HEK293 (cell line): ENCODE measurements at regions not wholly inside any gene's neighbourhood (a gene's known extent, or its start where the extent isn't known, plus 50 kb on each side); places are given as distances from the start of the nearest gene placed in this dataset.

ENCODE experiments used
- CTCF ChIA-PET: fragments of 350-600 bp; formaldehyde crosslinking; extraction: SDS; loops from one replicate; lab custom pipeline; 2021; ENCODE audit warnings: antibody characterized with exemption; lab: Yijun Ruan, JAX
- POLR2A ChIA-PET: fragments of 300-600 bp; formaldehyde crosslinking; extraction: SDS; loops from one replicate; lab custom pipeline; 2020; ENCODE audit warnings: antibody characterized with exemption, inconsistent platforms; lab: Yijun Ruan, JAX
- H3K27ac ChIP-seq: fragments of 200-500 bp; sonication (Bioruptor generic); 2 replicates; pipeline ENCODE4 v1.5.1; 2014; ENCODE audit warnings: low read depth, low read length, control low read depth, inconsistent platforms; ENCODE audit errors: extremely low read depth
- H3K36me3 ChIP-seq, 2 experiments: fragments of 200-500 bp in 1 of 2; sonication (Bioruptor generic) in 1 of 2; 1 replicate in 1 of 2; 2 replicates in 1 of 2; pipeline ENCODE4 v1.5.1; 2014 to 2017; ENCODE audit warnings: inconsistent platforms in 2 of 2, low read length in 2 of 2; ENCODE audit not compliant: control insufficient read depth in 2 of 2, insufficient read depth in 1 of 2
- H3K4me1 ChIP-seq: fragments of 200-500 bp; sonication (Bioruptor generic); 2 replicates; pipeline ENCODE4 v1.5.1; 2014; ENCODE audit warnings: mild to moderate bottlenecking, low read length, inconsistent platforms; ENCODE audit not compliant: control insufficient read depth, insufficient read depth
- H3K4me3 ChIP-seq: 2 replicates; pipeline ENCODE4 v1.5.1; 2011; ENCODE audit warnings: low read depth, mild to moderate bottlenecking, control low read depth, low read length, moderate library complexity
- H3K9me3 ChIP-seq: fragments of 200-500 bp; sonication (Bioruptor generic); 2 replicates; pipeline ENCODE4 v1.5.1; 2014; ENCODE audit warnings: low read depth, low read length, inconsistent platforms; ENCODE audit not compliant: control insufficient read depth, insufficient read depth
- YY2 ChIP-seq: fragments of 450-650 bp; formaldehyde crosslinking; IDR thresholded peaks from 2 replicates; pipeline ENCODE4 v1.5.1; 2016; ENCODE audit warnings: missing biosample characterization, missing genetic modification characterization
- ZBTB17 ChIP-seq: fragments of 450-650 bp; formaldehyde crosslinking; IDR thresholded peaks from 2 replicates; pipeline ENCODE4 v1.5.1; 2016; ENCODE audit warnings: missing biosample characterization, missing genetic modification characterization
- ZFP69B ChIP-seq: fragments of 450-650 bp; formaldehyde crosslinking; IDR thresholded peaks from 2 replicates; pipeline ENCODE4 v1.5.1; 2016; ENCODE audit warnings: missing biosample characterization, missing genetic modification characterization
- ZNF140 ChIP-seq: fragments of 450-650 bp; formaldehyde crosslinking; IDR thresholded peaks from 2 replicates; pipeline ENCODE4 v1.5.1; 2016; ENCODE audit warnings: missing biosample characterization, missing genetic modification characterization
- ZNF266 ChIP-seq: fragments of 450-650 bp; formaldehyde crosslinking; IDR thresholded peaks from 2 replicates; pipeline ENCODE4 v1.5.1; 2016; ENCODE audit warnings: missing biosample characterization, missing genetic modification characterization, low read depth
- ZNF354C ChIP-seq: fragments of 450-650 bp; formaldehyde crosslinking; IDR thresholded peaks from 2 replicates; pipeline ENCODE4 v1.5.1; 2016; ENCODE audit warnings: missing biosample characterization, missing genetic modification characterization, low read depth, borderline replicate concordance
- ZNF366 ChIP-seq: fragments of 450-650 bp; formaldehyde crosslinking; conservative IDR thresholded peaks from 2 replicates; pipeline ENCODE4 v1.5.1; 2016; ENCODE audit warnings: missing biosample characterization, missing genetic modification characterization
- ZNF558 ChIP-seq: fragments of 450-650 bp; formaldehyde crosslinking; IDR thresholded peaks from 2 replicates; pipeline ENCODE4 v1.5.1; 2016; ENCODE audit warnings: missing biosample characterization, missing genetic modification characterization
- ZNF658 ChIP-seq: fragments of 450-650 bp; formaldehyde crosslinking; IDR thresholded peaks from 2 replicates; pipeline ENCODE4; 2016; ENCODE audit warnings: missing biosample characterization, missing genetic modification characterization
- ZNF843 ChIP-seq: fragments of 450-650 bp; formaldehyde crosslinking; IDR thresholded peaks from 2 replicates; pipeline ENCODE4 v1.5.1; 2016; ENCODE audit warnings: missing biosample characterization, missing genetic modification characterization
- TF ChIP-seq, protein P1 (sequence below): fragments of 450-650 bp; formaldehyde crosslinking; IDR thresholded peaks from 2 replicates; pipeline ENCODE4 v1.5.1; 2016; ENCODE audit warnings: missing biosample characterization, missing genetic modification characterization
- TF ChIP-seq, protein P2 (sequence below): fragments of 450-650 bp; formaldehyde crosslinking; IDR thresholded peaks from 2 replicates; pipeline ENCODE4 v1.5.1; 2016; ENCODE audit warnings: missing biosample characterization, missing genetic modification characterization
- TF ChIP-seq, protein P3 (sequence below): fragments of 450-650 bp; formaldehyde crosslinking; IDR thresholded peaks from 2 replicates; pipeline ENCODE4 v1.5.1; 2017; ENCODE audit warnings: missing biosample characterization, missing genetic modification characterization
- TF ChIP-seq, protein P4 (sequence below): fragments of 450-650 bp; formaldehyde crosslinking; IDR thresholded peaks from 2 replicates; pipeline ENCODE4 v1.5.1; 2017; ENCODE audit warnings: missing biosample characterization, missing genetic modification characterization
- TF ChIP-seq, protein P5 (sequence below): fragments of 450-650 bp; formaldehyde crosslinking; IDR thresholded peaks from 2 replicates; pipeline ENCODE4 v1.5.1; 2016; ENCODE audit warnings: missing biosample characterization, missing genetic modification characterization
- TF ChIP-seq, protein P6 (sequence below): sonication (generic); formaldehyde crosslinking; IDR thresholded peaks from 2 replicates; pipeline ENCODE4 v1.8.1; 2022; ENCODE audit warnings: mild to moderate bottlenecking, moderate library complexity, missing genetic modification reagents
- TF ChIP-seq, protein P7 (sequence below): fragments of 450-650 bp; formaldehyde crosslinking; IDR thresholded peaks from 2 replicates; pipeline ENCODE4 v1.5.1; 2016; ENCODE audit warnings: missing biosample characterization, missing genetic modification characterization
- TF ChIP-seq, protein P8 (sequence below): fragments of 450-650 bp; formaldehyde crosslinking; IDR thresholded peaks from 2 replicates; pipeline ENCODE4 v1.5.0; 2017; ENCODE audit warnings: missing biosample characterization, missing genetic modification characterization, borderline replicate concordance
- TF ChIP-seq, protein P9 (sequence below): fragments of 450-650 bp; formaldehyde crosslinking; IDR thresholded peaks from 2 replicates; pipeline ENCODE4 v1.5.1; 2017; ENCODE audit warnings: missing biosample characterization, mild to moderate bottlenecking, missing genetic modification characterization, moderate library complexity

DNA sequence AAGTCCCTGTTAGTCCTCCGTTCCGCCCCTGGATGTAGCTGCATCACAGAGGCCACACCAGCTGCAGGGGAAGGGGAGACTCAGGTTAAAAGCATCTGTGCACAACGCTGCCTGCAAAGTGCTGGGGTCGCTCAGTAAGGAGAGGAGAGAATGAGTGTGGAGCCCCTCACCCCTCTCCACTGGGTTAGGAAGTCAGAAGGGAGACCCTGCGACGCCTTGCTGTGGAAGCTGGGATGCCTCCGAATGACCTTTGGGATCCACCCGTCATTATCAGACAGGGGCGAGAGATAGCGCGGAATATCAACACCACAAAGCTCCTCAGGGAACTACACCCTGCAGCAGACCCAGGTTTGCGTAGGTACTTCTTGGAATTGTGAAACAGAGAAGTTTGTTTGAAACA lies 167.7 kb upstream of the SHH start (continued):
- no peak for TF ChIP-seq ZNF558 (tag by site-specific recombination)
- no peak for TF ChIP-seq ZFP69B (tag by site-specific recombination)
- TF ChIP-seq, protein P1, sequence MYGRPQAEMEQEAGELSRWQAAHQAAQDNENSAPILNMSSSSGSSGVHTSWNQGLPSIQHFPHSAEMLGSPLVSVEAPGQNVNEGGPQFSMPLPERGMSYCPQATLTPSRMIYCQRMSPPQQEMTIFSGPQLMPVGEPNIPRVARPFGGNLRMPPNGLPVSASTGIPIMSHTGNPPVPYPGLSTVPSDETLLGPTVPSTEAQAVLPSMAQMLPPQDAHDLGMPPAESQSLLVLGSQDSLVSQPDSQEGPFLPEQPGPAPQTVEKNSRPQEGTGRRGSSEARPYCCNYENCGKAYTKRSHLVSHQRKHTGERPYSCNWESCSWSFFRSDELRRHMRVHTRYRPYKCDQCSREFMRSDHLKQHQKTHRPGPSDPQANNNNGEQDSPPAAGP, result no peak
- no peak for TF ChIP-seq ZNF366 (tag by site-specific recombination)
- no peak for TF ChIP-seq ZNF843
- TF ChIP-seq, protein P2, sequence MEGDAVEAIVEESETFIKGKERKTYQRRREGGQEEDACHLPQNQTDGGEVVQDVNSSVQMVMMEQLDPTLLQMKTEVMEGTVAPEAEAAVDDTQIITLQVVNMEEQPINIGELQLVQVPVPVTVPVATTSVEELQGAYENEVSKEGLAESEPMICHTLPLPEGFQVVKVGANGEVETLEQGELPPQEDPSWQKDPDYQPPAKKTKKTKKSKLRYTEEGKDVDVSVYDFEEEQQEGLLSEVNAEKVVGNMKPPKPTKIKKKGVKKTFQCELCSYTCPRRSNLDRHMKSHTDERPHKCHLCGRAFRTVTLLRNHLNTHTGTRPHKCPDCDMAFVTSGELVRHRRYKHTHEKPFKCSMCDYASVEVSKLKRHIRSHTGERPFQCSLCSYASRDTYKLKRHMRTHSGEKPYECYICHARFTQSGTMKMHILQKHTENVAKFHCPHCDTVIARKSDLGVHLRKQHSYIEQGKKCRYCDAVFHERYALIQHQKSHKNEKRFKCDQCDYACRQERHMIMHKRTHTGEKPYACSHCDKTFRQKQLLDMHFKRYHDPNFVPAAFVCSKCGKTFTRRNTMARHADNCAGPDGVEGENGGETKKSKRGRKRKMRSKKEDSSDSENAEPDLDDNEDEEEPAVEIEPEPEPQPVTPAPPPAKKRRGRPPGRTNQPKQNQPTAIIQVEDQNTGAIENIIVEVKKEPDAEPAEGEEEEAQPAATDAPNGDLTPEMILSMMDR (tag by site-specific recombination), result no peak
- TF ChIP-seq ZNF354C, result no peak
- TF ChIP-seq, protein P3, sequence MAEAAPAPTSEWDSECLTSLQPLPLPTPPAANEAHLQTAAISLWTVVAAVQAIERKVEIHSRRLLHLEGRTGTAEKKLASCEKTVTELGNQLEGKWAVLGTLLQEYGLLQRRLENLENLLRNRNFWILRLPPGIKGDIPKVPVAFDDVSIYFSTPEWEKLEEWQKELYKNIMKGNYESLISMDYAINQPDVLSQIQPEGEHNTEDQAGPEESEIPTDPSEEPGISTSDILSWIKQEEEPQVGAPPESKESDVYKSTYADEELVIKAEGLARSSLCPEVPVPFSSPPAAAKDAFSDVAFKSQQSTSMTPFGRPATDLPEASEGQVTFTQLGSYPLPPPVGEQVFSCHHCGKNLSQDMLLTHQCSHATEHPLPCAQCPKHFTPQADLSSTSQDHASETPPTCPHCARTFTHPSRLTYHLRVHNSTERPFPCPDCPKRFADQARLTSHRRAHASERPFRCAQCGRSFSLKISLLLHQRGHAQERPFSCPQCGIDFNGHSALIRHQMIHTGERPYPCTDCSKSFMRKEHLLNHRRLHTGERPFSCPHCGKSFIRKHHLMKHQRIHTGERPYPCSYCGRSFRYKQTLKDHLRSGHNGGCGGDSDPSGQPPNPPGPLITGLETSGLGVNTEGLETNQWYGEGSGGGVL (tag by site-specific recombination), result no peak

DNA sequence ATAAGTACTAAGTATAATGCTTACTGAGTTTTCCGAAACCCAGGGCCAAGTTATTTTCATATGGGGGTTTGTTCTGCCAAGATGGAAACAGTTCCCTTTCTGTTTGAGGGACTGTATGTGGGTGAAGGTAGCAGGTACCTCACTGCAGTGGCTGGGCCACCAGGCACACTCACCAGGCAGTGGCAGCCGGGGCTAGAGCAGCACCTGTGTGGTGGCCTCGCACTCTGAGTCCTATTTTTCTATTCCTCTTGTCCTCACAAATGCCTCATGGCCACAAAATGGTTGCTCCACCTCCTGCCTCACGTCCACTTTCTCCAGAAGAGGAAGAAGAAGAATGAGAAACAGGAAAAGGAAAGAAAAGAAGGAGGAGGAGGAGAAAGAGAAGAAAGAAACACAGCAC lies 167.3 kb upstream of the SHH start:
- Histone ChIP-seq H3K4me1 (no peaks in the 10 kb centered on the region), H3K27ac (no peak overlapping the region)
- POLR2A ChIA-PET, result no interaction called here
- CTCF ChIA-PET, result no interaction called here
- TF ChIP-seq ZNF266, result no peak
- TF ChIP-seq, all 188 proteins: peak for 0
- H3K36me3 ChIP-seq, result no peaks in the 10 kb centered on the region
- H3K9me3 ChIP-seq, result no peaks in the 10 kb centered on the region
- H3K4me3 ChIP-seq, result no peak overlapping the region

DNA sequence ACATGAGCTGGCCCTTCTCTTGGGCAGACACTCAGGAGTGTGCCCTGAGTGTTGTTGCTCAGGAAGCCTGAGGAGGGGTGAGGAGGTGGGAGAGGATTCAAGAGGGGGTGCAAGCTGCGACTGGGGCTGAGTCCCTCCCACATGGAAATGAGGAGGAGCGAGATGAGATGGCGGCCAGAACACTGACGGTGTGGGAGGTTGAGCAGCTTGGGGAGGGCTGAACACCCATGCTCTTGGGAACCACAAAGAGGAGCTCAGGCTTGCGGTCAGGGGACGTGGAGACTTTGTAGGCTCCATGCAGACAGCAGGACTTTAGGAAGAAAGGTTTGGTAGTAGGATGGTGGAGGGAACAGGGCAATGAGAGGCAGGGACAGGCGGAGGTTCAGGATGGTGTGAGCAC lies 163.2 kb upstream of the SHH start:
- POLR2A ChIA-PET, result no interaction called here
- CTCF ChIA-PET, result no interaction called here
- TF ChIP-seq, protein P4, sequence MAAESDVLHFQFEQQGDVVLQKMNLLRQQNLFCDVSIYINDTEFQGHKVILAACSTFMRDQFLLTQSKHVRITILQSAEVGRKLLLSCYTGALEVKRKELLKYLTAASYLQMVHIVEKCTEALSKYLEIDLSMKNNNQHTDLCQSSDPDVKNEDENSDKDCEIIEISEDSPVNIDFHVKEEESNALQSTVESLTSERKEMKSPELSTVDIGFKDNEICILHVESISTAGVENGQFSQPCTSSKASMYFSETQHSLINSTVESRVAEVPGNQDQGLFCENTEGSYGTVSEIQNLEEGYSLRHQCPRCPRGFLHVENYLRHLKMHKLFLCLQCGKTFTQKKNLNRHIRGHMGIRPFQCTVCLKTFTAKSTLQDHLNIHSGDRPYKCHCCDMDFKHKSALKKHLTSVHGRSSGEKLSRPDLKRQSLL (tag by site-specific recombination), result no peak
- TF ChIP-seq ZNF140 (tag by site-specific recombination) (no peak), ZNF658 (no peak), ZBTB17 (tag by site-specific recombination) (no peak), YY2 (tag by site-specific recombination) (no peak)
- TF ChIP-seq, protein P5, sequence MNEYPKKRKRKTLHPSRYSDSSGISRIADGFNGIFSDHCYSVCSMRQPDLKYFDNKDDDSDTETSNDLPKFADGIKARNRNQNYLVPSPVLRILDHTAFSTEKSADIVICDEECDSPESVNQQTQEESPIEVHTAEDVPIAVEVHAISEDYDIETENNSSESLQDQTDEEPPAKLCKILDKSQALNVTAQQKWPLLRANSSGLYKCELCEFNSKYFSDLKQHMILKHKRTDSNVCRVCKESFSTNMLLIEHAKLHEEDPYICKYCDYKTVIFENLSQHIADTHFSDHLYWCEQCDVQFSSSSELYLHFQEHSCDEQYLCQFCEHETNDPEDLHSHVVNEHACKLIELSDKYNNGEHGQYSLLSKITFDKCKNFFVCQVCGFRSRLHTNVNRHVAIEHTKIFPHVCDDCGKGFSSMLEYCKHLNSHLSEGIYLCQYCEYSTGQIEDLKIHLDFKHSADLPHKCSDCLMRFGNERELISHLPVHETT (tag by site-specific recombination), result no peak
- TF ChIP-seq, protein P6, sequence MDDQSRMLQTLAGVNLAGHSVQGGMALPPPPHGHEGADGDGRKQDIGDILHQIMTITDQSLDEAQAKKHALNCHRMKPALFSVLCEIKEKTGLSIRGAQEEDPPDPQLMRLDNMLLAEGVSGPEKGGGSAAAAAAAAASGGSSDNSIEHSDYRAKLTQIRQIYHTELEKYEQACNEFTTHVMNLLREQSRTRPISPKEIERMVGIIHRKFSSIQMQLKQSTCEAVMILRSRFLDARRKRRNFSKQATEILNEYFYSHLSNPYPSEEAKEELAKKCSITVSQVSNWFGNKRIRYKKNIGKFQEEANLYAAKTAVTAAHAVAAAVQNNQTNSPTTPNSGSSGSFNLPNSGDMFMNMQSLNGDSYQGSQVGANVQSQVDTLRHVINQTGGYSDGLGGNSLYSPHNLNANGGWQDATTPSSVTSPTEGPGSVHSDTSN (CRISPR knock-in tag), result no peak
- TF ChIP-seq, protein P7, sequence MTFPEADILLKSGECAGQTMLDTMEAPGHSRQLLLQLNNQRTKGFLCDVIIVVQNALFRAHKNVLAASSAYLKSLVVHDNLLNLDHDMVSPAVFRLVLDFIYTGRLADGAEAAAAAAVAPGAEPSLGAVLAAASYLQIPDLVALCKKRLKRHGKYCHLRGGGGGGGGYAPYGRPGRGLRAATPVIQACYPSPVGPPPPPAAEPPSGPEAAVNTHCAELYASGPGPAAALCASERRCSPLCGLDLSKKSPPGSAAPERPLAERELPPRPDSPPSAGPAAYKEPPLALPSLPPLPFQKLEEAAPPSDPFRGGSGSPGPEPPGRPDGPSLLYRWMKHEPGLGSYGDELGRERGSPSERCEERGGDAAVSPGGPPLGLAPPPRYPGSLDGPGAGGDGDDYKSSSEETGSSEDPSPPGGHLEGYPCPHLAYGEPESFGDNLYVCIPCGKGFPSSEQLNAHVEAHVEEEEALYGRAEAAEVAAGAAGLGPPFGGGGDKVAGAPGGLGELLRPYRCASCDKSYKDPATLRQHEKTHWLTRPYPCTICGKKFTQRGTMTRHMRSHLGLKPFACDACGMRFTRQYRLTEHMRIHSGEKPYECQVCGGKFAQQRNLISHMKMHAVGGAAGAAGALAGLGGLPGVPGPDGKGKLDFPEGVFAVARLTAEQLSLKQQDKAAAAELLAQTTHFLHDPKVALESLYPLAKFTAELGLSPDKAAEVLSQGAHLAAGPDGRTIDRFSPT (tag by site-specific recombination), result no peak
- TF ChIP-seq, protein P8, sequence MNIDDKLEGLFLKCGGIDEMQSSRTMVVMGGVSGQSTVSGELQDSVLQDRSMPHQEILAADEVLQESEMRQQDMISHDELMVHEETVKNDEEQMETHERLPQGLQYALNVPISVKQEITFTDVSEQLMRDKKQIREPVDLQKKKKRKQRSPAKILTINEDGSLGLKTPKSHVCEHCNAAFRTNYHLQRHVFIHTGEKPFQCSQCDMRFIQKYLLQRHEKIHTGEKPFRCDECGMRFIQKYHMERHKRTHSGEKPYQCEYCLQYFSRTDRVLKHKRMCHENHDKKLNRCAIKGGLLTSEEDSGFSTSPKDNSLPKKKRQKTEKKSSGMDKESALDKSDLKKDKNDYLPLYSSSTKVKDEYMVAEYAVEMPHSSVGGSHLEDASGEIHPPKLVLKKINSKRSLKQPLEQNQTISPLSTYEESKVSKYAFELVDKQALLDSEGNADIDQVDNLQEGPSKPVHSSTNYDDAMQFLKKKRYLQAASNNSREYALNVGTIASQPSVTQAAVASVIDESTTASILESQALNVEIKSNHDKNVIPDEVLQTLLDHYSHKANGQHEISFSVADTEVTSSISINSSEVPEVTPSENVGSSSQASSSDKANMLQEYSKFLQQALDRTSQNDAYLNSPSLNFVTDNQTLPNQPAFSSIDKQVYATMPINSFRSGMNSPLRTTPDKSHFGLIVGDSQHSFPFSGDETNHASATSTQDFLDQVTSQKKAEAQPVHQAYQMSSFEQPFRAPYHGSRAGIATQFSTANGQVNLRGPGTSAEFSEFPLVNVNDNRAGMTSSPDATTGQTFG (tag by site-specific recombination), result no peak
- TF ChIP-seq, protein P9, sequence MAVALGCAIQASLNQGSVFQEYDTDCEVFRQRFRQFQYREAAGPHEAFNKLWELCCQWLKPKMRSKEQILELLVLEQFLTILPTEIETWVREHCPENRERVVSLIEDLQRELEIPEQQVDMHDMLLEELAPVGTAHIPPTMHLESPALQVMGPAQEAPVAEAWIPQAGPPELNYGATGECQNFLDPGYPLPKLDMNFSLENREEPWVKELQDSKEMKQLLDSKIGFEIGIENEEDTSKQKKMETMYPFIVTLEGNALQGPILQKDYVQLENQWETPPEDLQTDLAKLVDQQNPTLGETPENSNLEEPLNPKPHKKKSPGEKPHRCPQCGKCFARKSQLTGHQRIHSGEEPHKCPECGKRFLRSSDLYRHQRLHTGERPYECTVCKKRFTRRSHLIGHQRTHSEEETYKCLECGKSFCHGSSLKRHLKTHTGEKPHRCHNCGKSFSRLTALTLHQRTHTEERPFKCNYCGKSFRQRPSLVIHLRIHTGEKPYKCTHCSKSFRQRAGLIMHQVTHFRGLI (tag by site-specific recombination), result no peak

More for the DNA sequence above, 163.2 kb upstream of the SHH start:
- Histone ChIP-seq H3K27ac (no peak overlapping the region), H3K4me3 (no peak overlapping the region), H3K4me1 (no peaks in the 10 kb centered on the region), H3K36me3 (no peaks in the 10 kb centered on the region), H3K9me3 (no peaks in the 10 kb centered on the region)
